IMR-90 (cell line): ENCODE measurements at regions not wholly inside any gene's neighbourhood (a gene's known extent, or its start where the extent isn't known, plus 50 kb on each side); places are given as distances from the start of the nearest gene placed in this dataset.

ENCODE experiments used
- ATAC-seq: fragments of 200-7000 bp; cut with Tn5 transposase; 2 replicates; pipeline ENCODE4 v1.9.1; 2020; ENCODE audit warnings: low read depth, mild to moderate bottlenecking, moderate library complexity
- BruUV-seq: library from RNA; stranded (reverse); fragments of 400-500 nt; replicated peaks from 2 replicates; lab custom pipeline; 2021; lab: Mats Ljungman, UMichigan
- CTCF ChIA-PET: fragments of 300-600 bp; formaldehyde crosslinking; extraction: SDS; loops from one replicate; lab custom pipeline; 2021; ENCODE audit warnings: antibody characterized with exemption; lab: Yijun Ruan, JAX
- POLR2A ChIA-PET: fragments of 300-600 bp; sonication (Branson Sonifier 250); formaldehyde crosslinking; loops from one replicate; lab custom pipeline; 2022; ENCODE audit warnings: antibody characterized with exemption; ENCODE audit not compliant: unreplicated experiment; lab: Charles Lee
- DNase-seq: peaks from one replicate; pipeline ENCODE4 v3.0.0; 2013
- H2AFZ ChIP-seq: replicated peaks from 2 replicates; pipeline ENCODE3; 2013; ENCODE audit warnings: low read length, mild to moderate bottlenecking; ENCODE audit not compliant: poor library complexity
- H2AK5ac ChIP-seq: 2 replicates; pipeline ENCODE4 v1.6.1; 2013; ENCODE audit warnings: low read depth, low read length, inconsistent platforms
- H2AK9ac ChIP-seq: replicated peaks from 2 replicates; pipeline ENCODE3; 2013; ENCODE audit warnings: mild to moderate bottlenecking, low read depth, low read length, moderate library complexity; ENCODE audit not compliant: poor library complexity
- H2BK120ac ChIP-seq: 2 replicates; pipeline ENCODE4 v1.6.1; 2013; ENCODE audit warnings: low read depth, low read length, inconsistent platforms
- H2BK15ac ChIP-seq: 3 replicates; pipeline ENCODE4 v1.6.1; 2013; ENCODE audit warnings: low read depth, low read length, inconsistent platforms
- H2BK20ac ChIP-seq: 2 replicates; pipeline ENCODE4 v1.6.1; 2013; ENCODE audit warnings: low read depth, mild to moderate bottlenecking, inconsistent platforms, low read length, moderate library complexity
- H2BK5ac ChIP-seq: 2 replicates; pipeline ENCODE4 v1.6.1; 2013; ENCODE audit warnings: mild to moderate bottlenecking, low read depth, low read length, inconsistent platforms; ENCODE audit not compliant: poor library complexity, severe bottlenecking
- H3K14ac ChIP-seq: replicated peaks from 2 replicates; pipeline ENCODE4 v1.6.1; 2013; ENCODE audit warnings: low read depth, low read length, inconsistent platforms
- H3K18ac ChIP-seq: 2 replicates; pipeline ENCODE4 v1.6.1; 2013; ENCODE audit warnings: low read depth, low read length, control low read depth
- H3K23ac ChIP-seq: 2 replicates; pipeline ENCODE4 v1.6.1; 2013; ENCODE audit warnings: low read depth, low read length, inconsistent platforms
- H3K27ac ChIP-seq: 2 replicates; pipeline ENCODE4 v1.5.1; 2013; ENCODE audit warnings: mild to moderate bottlenecking, control low read depth, low read length; ENCODE audit not compliant: insufficient read depth
- H3K27me3 ChIP-seq: 2 replicates; pipeline ENCODE4 v1.6.1; 2013; ENCODE audit warnings: low read length; ENCODE audit not compliant: control insufficient read depth, insufficient read depth
- H3K36me3 ChIP-seq: 2 replicates; pipeline ENCODE4 v1.6.1; 2013; ENCODE audit warnings: low read length, mixed read lengths; ENCODE audit not compliant: control insufficient read depth, insufficient read depth
- H3K4ac ChIP-seq: 2 replicates; pipeline ENCODE4 v1.6.1; 2013; ENCODE audit warnings: low read depth, low read length, inconsistent platforms
- H3K4me1 ChIP-seq: 2 replicates; pipeline ENCODE4 v1.6.1; 2013; ENCODE audit warnings: low read length, mixed read lengths; ENCODE audit not compliant: control insufficient read depth, insufficient read depth
- H3K4me2 ChIP-seq: 2 replicates; pipeline ENCODE4 v1.6.1; 2013; ENCODE audit warnings: low read depth, mild to moderate bottlenecking, control low read depth, low read length, moderate library complexity
- H3K4me3 ChIP-seq: 2 replicates; pipeline ENCODE4 v1.5.1; 2013; ENCODE audit warnings: low read depth, mild to moderate bottlenecking, control low read depth, low read length, moderate library complexity; ENCODE audit not compliant: insufficient read depth
- H3K56ac ChIP-seq: 2 replicates; pipeline ENCODE4 v1.6.1; 2013; ENCODE audit warnings: low read length, inconsistent platforms; ENCODE audit not compliant: insufficient read depth; ENCODE audit errors: extremely low read depth
- H3K79me1 ChIP-seq, 2 experiments: 2 replicates each; pipeline ENCODE4 v1.6.1; 2013; ENCODE audit warnings: low read length in 2 of 2, inconsistent platforms in 1 of 2, low read depth in 1 of 2
- H3K9ac ChIP-seq: 2 replicates; pipeline ENCODE4 v1.6.1; 2013; ENCODE audit warnings: low read depth, low read length, control low read depth
- H3K9me1 ChIP-seq: 2 replicates; pipeline ENCODE4 v1.6.1; 2013; ENCODE audit warnings: low read length, inconsistent platforms; ENCODE audit not compliant: insufficient read depth
- H3K9me3 ChIP-seq: 2 replicates; pipeline ENCODE4 v1.6.1; 2013; ENCODE audit warnings: low read length; ENCODE audit not compliant: control insufficient read depth, insufficient read depth
- H4K20me1 ChIP-seq: 2 replicates; pipeline ENCODE4 v1.6.1; 2013; ENCODE audit warnings: low read length, inconsistent platforms; ENCODE audit not compliant: insufficient read depth
- H4K5ac ChIP-seq: 2 replicates; pipeline ENCODE4 v1.6.1; 2013; ENCODE audit warnings: mild to moderate bottlenecking, low read depth, low read length, control low read depth
- H4K8ac ChIP-seq, 2 experiments: 2 replicates each; pipeline ENCODE4 v1.6.1; 2013; ENCODE audit warnings: low read depth in 2 of 2, low read length in 2 of 2, control low read depth in 1 of 2, inconsistent platforms in 1 of 2
- H4K91ac ChIP-seq: 2 replicates; pipeline ENCODE4 v1.6.1; 2013; ENCODE audit warnings: low read depth, low read length, inconsistent platforms; ENCODE audit not compliant: insufficient read depth
- BHLHE40 ChIP-seq: fragments of 150-350 bp; IDR thresholded peaks from 2 replicates; pipeline ENCODE4 v1.6.1; 2016; ENCODE audit warnings: mild to moderate bottlenecking, low read depth, low read length
- CEBPB ChIP-seq: IDR thresholded peaks from 2 replicates; pipeline ENCODE4 v1.6.1; 2012; ENCODE audit warnings: low read depth, low read length, improper control_type of control experiment
- MAFK ChIP-seq: IDR thresholded peaks from 2 replicates; pipeline ENCODE4 v1.6.1; 2012; ENCODE audit warnings: low read depth, low read length, improper control_type of control experiment
- MAZ ChIP-seq: IDR thresholded peaks from 2 replicates; pipeline ENCODE4 v1.6.1; 2012; ENCODE audit warnings: low read depth, mild to moderate bottlenecking, low read length, improper control_type of control experiment, moderate library complexity, borderline replicate concordance
- MXI1 ChIP-seq: IDR thresholded peaks from 2 replicates; pipeline ENCODE4 v1.6.1; 2012; ENCODE audit warnings: low read depth, mild to moderate bottlenecking, low read length, moderate library complexity, borderline replicate concordance
- POLR2A ChIP-seq: IDR thresholded peaks from 2 replicates; pipeline ENCODE4 v1.6.1; 2012; ENCODE audit warnings: mild to moderate bottlenecking, low read depth, low read length
- RAD21 ChIP-seq: IDR thresholded peaks from 2 replicates; pipeline ENCODE4 v1.6.1; 2012; ENCODE audit warnings: low read length, improper control_type of control experiment
- RCOR1 ChIP-seq: IDR thresholded peaks from 2 replicates; pipeline ENCODE4 v1.6.1; 2012; ENCODE audit warnings: mild to moderate bottlenecking, low read length, improper control_type of control experiment; ENCODE audit not compliant: insufficient replicate concordance
- RFX5 ChIP-seq: IDR thresholded peaks from 2 replicates; pipeline ENCODE4 v1.8.0; 2012; ENCODE audit warnings: low read depth, mild to moderate bottlenecking, low read length, moderate library complexity
- SMC3 ChIP-seq: fragments of 150-350 bp; IDR thresholded peaks from 2 replicates; pipeline ENCODE4 v1.6.1; 2016; ENCODE audit warnings: low read depth, mild to moderate bottlenecking, antibody characterized with exemption, low read length, moderate library complexity
- WGBS, 2 experiments: methylation state at CpG; one replicate each; pipeline versions ENCODE4 v1.1.5 to v1.1.7; 2013; ENCODE audit warnings: missing lambda C conversion rate in 2 of 2; ENCODE audit not compliant: insufficient read length in 1 of 2; ENCODE audit errors: extremely low coverage in 2 of 2; 5-methylcytosine and 5-hydroxymethylcytosine counted together
- dilution Hi-C: fragments of 300-500 bp; cut with HindIII; formaldehyde crosslinking; loops from one replicate; pipeline ENCODE4 v1.14.3; 2018; ENCODE audit warnings: low sequenced_read_pairs; ENCODE audit not compliant: unreplicated experiment
- in situ Hi-C: fragments of 300-500 bp; cut with MboI; formaldehyde crosslinking; loops from 3 replicates; pipeline ENCODE4 v1.14.3; 2019; ENCODE audit warnings: low sequenced_read_pairs, inconsistent platforms, mixed read lengths
- intact Hi-C: fragments of 100-400 bp; cut with micrococcal nuclease; formaldehyde crosslinking; loops from 2 replicates; pipeline ENCODE4 v1.10.0; 2022
- TF ChIP-seq, protein P1 (sequence below): fragments of 150-350 bp; IDR thresholded peaks from 2 replicates; pipeline ENCODE4 v1.6.1; 2016; ENCODE audit warnings: low read depth, mild to moderate bottlenecking, low read length, moderate library complexity, borderline replicate concordance
- TF ChIP-seq, protein P2 (sequence below): fragments of 150-350 bp; IDR thresholded peaks from 2 replicates; pipeline ENCODE4 v1.6.1; 2017; ENCODE audit warnings: mild to moderate bottlenecking, antibody characterized with exemption, low read length, low read depth
- TF ChIP-seq, protein P3 (sequence below): conservative IDR thresholded peaks from 2 replicates; pipeline ENCODE4 v1.5.1; 2012; ENCODE audit warnings: mild to moderate bottlenecking, low read depth, low read length, improper control_type of control experiment

DNA sequence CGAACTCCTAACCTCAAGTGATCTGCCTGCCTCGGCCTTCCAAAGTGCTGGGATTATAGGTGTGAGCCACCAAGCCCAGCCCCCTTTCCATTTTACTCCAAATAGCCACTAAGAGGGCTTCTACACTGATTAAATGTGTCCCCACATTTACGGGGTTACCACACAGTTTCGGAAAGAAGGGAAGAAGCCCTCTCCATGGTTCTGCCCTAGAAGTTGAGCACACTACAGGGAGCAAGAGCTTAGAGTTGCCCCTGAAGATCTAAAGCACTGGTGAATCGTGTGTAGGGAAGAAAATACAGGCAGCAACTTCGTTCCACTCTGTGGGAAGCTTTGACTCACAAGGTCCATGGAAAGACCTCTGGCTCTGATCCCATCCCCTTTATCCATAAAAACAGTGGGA lies 133.0 kb upstream of the PRKCQ start:
- peaks cover 7% of the 10 kb centered on the region for H3K27me3 ChIP-seq
- no peak overlapping the region for H2AK9ac ChIP-seq
- ChIA-PET POLR2A (no interaction called here), CTCF (no interaction called here)
- H4K20me1 ChIP-seq = no peaks in the 10 kb centered on the region
- no peaks in the 10 kb centered on the region; the same call in 1 of the 2 replicates for H3K4me1 ChIP-seq
- WGBS, 2 experiments = no CpG with 5 or more reads among the region's 6 CpGs
- H3K36me3 ChIP-seq = no peaks in the 10 kb centered on the region
- no peak overlapping the region for H3K18ac ChIP-seq
- no peak overlapping the region for H3K27ac ChIP-seq
- no peak overlapping the region for H2BK5ac ChIP-seq
- ATAC-seq (no peak), DNase-seq (no peak)
- H4K5ac ChIP-seq = no peak overlapping the region
- no peak overlapping the region for H3K4ac ChIP-seq
- H3K56ac ChIP-seq = no peak overlapping the region; the same call in 1 of the 2 replicates
- no peaks in the 10 kb centered on the region for H3K9me1 ChIP-seq
- no peak overlapping the region for H2BK20ac ChIP-seq
- H3K4me3 ChIP-seq = no peak overlapping the region
- H3K9ac ChIP-seq = no peak overlapping the region
- no peak overlapping the region for H4K8ac ChIP-seq
- dilution Hi-C loops (no loop called here), in situ Hi-C loops (no loop called here), intact Hi-C loops (no loop called here)
- H2BK15ac ChIP-seq = no peak overlapping the region
- TF ChIP-seq RAD21 = no peak
- TF ChIP-seq, protein P1, sequence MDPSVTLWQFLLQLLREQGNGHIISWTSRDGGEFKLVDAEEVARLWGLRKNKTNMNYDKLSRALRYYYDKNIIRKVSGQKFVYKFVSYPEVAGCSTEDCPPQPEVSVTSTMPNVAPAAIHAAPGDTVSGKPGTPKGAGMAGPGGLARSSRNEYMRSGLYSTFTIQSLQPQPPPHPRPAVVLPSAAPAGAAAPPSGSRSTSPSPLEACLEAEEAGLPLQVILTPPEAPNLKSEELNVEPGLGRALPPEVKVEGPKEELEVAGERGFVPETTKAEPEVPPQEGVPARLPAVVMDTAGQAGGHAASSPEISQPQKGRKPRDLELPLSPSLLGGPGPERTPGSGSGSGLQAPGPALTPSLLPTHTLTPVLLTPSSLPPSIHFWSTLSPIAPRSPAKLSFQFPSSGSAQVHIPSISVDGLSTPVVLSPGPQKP = no peak
- no peak for TF ChIP-seq MAZ
- TF ChIP-seq SMC3 = no peak
- no peak for TF ChIP-seq MAFK
- TF ChIP-seq BHLHE40 = no peak
- TF ChIP-seq, protein P2, sequence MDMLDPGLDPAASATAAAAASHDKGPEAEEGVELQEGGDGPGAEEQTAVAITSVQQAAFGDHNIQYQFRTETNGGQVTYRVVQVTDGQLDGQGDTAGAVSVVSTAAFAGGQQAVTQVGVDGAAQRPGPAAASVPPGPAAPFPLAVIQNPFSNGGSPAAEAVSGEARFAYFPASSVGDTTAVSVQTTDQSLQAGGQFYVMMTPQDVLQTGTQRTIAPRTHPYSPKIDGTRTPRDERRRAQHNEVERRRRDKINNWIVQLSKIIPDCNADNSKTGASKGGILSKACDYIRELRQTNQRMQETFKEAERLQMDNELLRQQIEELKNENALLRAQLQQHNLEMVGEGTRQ = no peak
- no peak for TF ChIP-seq POLR2A
- TF ChIP-seq CEBPB = no peak
- TF ChIP-seq, protein P3, sequence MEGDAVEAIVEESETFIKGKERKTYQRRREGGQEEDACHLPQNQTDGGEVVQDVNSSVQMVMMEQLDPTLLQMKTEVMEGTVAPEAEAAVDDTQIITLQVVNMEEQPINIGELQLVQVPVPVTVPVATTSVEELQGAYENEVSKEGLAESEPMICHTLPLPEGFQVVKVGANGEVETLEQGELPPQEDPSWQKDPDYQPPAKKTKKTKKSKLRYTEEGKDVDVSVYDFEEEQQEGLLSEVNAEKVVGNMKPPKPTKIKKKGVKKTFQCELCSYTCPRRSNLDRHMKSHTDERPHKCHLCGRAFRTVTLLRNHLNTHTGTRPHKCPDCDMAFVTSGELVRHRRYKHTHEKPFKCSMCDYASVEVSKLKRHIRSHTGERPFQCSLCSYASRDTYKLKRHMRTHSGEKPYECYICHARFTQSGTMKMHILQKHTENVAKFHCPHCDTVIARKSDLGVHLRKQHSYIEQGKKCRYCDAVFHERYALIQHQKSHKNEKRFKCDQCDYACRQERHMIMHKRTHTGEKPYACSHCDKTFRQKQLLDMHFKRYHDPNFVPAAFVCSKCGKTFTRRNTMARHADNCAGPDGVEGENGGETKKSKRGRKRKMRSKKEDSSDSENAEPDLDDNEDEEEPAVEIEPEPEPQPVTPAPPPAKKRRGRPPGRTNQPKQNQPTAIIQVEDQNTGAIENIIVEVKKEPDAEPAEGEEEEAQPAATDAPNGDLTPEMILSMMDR = no peak
- TF ChIP-seq MXI1 = no peak
- no peak for TF ChIP-seq RCOR1
- TF ChIP-seq RFX5 = no peak
- H3K23ac ChIP-seq = no peak overlapping the region
- no peaks in the 10 kb centered on the region for H3K9me3 ChIP-seq
- no peak overlapping the region for H2AFZ ChIP-seq
- BruUV-seq = no TSS peak
- no peak overlapping the region for H2AK5ac ChIP-seq
- H3K79me1 ChIP-seq = no peaks in the 10 kb centered on the region
- H4K91ac ChIP-seq = no peak overlapping the region
- no peak overlapping the region for H2BK120ac ChIP-seq
- no peak overlapping the region for H3K4me2 ChIP-seq
- H3K14ac ChIP-seq = no peak overlapping the region
